Endothelial cell (in vitro differentiated cells): ENCODE measurements at regions not wholly inside any gene's neighbourhood (a gene's known extent, or its start where the extent isn't known, plus 50 kb on each side); places are given as distances from the start of the nearest gene placed in this dataset.

Experiments used
- DNase-seq: peaks from one replicate; pipeline ENCODE4 v3.0.0; 2021; ENCODE audit warnings: low spot score
- H3K27ac Mint-ChIP-seq: one replicate; pipeline ENCODE4 v1.8.0; 2021; ENCODE audit warnings: mixed read lengths, inconsistent platforms; ENCODE audit not compliant: unreplicated experiment
- H3K27me3 Mint-ChIP-seq: one replicate; pipeline ENCODE4 v1.8.0; 2021; ENCODE audit warnings: mild to moderate bottlenecking, moderate library complexity, mixed read lengths, inconsistent platforms; ENCODE audit not compliant: unreplicated experiment
- H3K36me3 Mint-ChIP-seq: one replicate; pipeline ENCODE4 v1.8.0; 2021; ENCODE audit warnings: mild to moderate bottlenecking, low read depth, mixed read lengths, inconsistent platforms; ENCODE audit not compliant: unreplicated experiment
- H3K4me1 Mint-ChIP-seq: one replicate; pipeline ENCODE4 v1.8.0; 2021; ENCODE audit warnings: mild to moderate bottlenecking, mixed read lengths, inconsistent platforms; ENCODE audit not compliant: unreplicated experiment
- H3K4me3 Mint-ChIP-seq: one replicate; pipeline ENCODE4 v1.8.0; 2021; ENCODE audit warnings: mild to moderate bottlenecking, mixed read lengths, inconsistent platforms; ENCODE audit not compliant: unreplicated experiment
- H3K9me3 Mint-ChIP-seq: one replicate; pipeline ENCODE4 v1.8.0; 2021; ENCODE audit warnings: mixed read lengths, inconsistent platforms; ENCODE audit not compliant: unreplicated experiment
- TF ChIP-seq, protein P1 (sequence below): fragments of 200-600 bp; sonication (generic); IDR thresholded peaks from one replicate; pipeline ENCODE4 v1.5.0; 2021; ENCODE audit warnings: antibody characterized with exemption; ENCODE audit not compliant: unreplicated experiment

GRCh38 chr2:47675196-47675825 is 104.5 kb upstream of the KCNK12 start:
- no peak for DNase-seq
- Mint-ChIP-seq H3K27ac (no peak overlapping the region), H3K4me1 (no peaks in the 10 kb centered on the region), H3K9me3 (no peaks in the 10 kb centered on the region), H3K36me3 (no peaks in the 10 kb centered on the region), H3K27me3 (no peaks in the 10 kb centered on the region), H3K4me3 (no peak overlapping the region)
- TF ChIP-seq, protein P1, sequence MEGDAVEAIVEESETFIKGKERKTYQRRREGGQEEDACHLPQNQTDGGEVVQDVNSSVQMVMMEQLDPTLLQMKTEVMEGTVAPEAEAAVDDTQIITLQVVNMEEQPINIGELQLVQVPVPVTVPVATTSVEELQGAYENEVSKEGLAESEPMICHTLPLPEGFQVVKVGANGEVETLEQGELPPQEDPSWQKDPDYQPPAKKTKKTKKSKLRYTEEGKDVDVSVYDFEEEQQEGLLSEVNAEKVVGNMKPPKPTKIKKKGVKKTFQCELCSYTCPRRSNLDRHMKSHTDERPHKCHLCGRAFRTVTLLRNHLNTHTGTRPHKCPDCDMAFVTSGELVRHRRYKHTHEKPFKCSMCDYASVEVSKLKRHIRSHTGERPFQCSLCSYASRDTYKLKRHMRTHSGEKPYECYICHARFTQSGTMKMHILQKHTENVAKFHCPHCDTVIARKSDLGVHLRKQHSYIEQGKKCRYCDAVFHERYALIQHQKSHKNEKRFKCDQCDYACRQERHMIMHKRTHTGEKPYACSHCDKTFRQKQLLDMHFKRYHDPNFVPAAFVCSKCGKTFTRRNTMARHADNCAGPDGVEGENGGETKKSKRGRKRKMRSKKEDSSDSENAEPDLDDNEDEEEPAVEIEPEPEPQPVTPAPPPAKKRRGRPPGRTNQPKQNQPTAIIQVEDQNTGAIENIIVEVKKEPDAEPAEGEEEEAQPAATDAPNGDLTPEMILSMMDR = no peak

DNA sequence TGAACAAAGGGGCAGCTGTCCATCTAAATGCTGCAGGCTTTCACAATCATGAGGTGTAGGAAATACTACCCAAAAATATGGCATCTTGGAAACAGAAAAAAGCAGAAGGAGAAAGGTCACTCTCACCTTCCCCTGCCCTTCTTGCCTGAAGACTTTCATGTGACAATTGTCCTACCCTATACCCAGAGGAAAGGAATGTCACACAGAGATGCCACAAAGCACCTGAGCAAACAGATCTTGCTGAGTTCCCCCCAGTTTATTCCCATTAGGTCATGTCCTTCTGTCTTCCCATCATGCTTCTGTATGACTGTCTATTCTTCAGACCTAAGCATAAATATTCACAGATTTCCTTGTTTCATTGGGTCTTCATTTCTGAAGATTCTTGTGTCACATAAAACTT is 95.5 kb upstream of the KCNK12 start:
- Mint-ChIP-seq H3K27me3 (no peaks in the 10 kb centered on the region), H3K4me3 (no peak overlapping the region), H3K4me1 (peaks cover 5% of the 10 kb centered on the region), H3K27ac (no peak overlapping the region), H3K36me3 (peaks cover 4% of the 10 kb centered on the region), H3K9me3 (no peaks in the 10 kb centered on the region)
- no peak for DNase-seq
- TF ChIP-seq, protein P1 = no peak

GRCh38 chr2:47664817-47665216 is 94.0 kb upstream of the KCNK12 start:
- DNase-seq = no peak
- no peak overlapping the region for H3K27ac Mint-ChIP-seq
- H3K27me3 Mint-ChIP-seq = no peaks in the 10 kb centered on the region
- TF ChIP-seq, protein P1 = no peak
- H3K9me3 Mint-ChIP-seq = no peaks in the 10 kb centered on the region
- peaks cover 4% of the 10 kb centered on the region for H3K36me3 Mint-ChIP-seq
- H3K4me1 Mint-ChIP-seq = peaks cover 5% of the 10 kb centered on the region
- no peak overlapping the region for H3K4me3 Mint-ChIP-seq

GRCh38 chr2:47662552-47662951 is 91.8 kb upstream of the KCNK12 start:
- DNase-seq = no peak
- TF ChIP-seq, protein P1 = no peak
- H3K4me1 Mint-ChIP-seq = peaks cover 2% of the 10 kb centered on the region
- H3K27me3 Mint-ChIP-seq = peaks cover 3% of the 10 kb centered on the region
- no peak overlapping the region for H3K4me3 Mint-ChIP-seq
- peaks cover 4% of the 10 kb centered on the region for H3K36me3 Mint-ChIP-seq
- no peak overlapping the region for H3K27ac Mint-ChIP-seq
- no peaks in the 10 kb centered on the region for H3K9me3 Mint-ChIP-seq

DNA sequence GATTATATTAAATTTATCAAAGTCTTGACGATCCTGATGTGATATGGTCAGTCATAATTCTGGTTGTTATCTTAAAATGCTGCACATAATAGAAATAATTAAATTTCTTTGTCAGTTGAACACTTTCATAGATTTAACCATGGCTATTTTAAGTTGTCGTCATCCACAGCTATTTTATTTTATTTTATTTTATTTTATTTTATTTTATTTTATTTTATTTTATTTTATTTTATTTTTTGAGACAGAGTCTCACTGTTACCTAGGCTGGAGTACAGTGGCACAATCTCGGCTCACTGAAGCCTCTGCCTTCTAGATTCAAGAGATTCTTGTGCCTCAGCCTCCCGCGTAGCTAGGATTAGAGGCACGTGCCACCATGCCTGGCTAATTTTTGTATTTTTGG is 90.5 kb upstream of the KCNK12 start:
- DNase-seq = no peak
- Mint-ChIP-seq H3K36me3 (no peaks in the 10 kb centered on the region), H3K4me3 (no peak overlapping the region), H3K27me3 (peaks cover 3% of the 10 kb centered on the region), H3K9me3 (no peaks in the 10 kb centered on the region), H3K27ac (no peak overlapping the region), H3K4me1 (peaks cover 2% of the 10 kb centered on the region)
- TF ChIP-seq, protein P1 = no peak
